SK-N-SH (cell line): ENCODE measurements at regions not wholly inside any gene's neighbourhood (a gene's known extent, or its start where the extent isn't known, plus 50 kb on each side); places are given as distances from the start of the nearest gene placed in this dataset.

Experiments
- CTCF ChIA-PET: fragments of 300-600, 350-600 bp; formaldehyde crosslinking; extraction: SDS; loops from one replicate; lab custom pipeline; 2021; lab: Yijun Ruan, JAX
- POLR2A ChIA-PET: fragments of 350-600 bp; sonication (Branson Sonifier 250); formaldehyde crosslinking; extraction: SDS; loops from one replicate; lab custom pipeline; 2020; ENCODE audit warnings: antibody characterized with exemption, inconsistent platforms; lab: Yijun Ruan, JAX
- DNase-seq: peaks from one replicate; pipeline ENCODE4 v3.0.0; 2012
- H2AFZ ChIP-seq: fragments of 200-600 bp; sonication (generic); 2 replicates; pipeline ENCODE4 v1.8.1; 2016; ENCODE audit warnings: antibody characterized with exemption, mild to moderate bottlenecking, low read depth
- H3F3A ChIP-seq: fragments of 200-600 bp; sonication (generic); replicated peaks from 2 replicates; pipeline ENCODE3; 2016; ENCODE audit warnings: antibody characterized with exemption, mild to moderate bottlenecking; ENCODE audit not compliant: insufficient read depth
- H3K27ac ChIP-seq, 2 experiments: fragments of 200-500 bp in 1 of 2; fragments of 200-600 bp in 1 of 2; sonication (Bioruptor generic) in 1 of 2; sonication (generic), shearing (Covaris generic) in 1 of 2; 2 replicates each; pipeline versions ENCODE4 v1.5.1 to v1.6.1; 2014 to 2016; ENCODE audit warnings: low read depth in 2 of 2, inconsistent platforms in 1 of 2, low read length in 1 of 2, mild to moderate bottlenecking in 1 of 2, mixed read lengths in 1 of 2
- H3K27me3 ChIP-seq: fragments of 200-600 bp; sonication (generic), shearing (Covaris generic); 2 replicates; pipeline ENCODE4 v1.6.1; 2016; ENCODE audit warnings: mixed run types; ENCODE audit not compliant: insufficient read depth
- H3K36me3 ChIP-seq, 2 experiments: fragments of 200-500 bp in 1 of 2; fragments of 200-600 bp in 1 of 2; sonication (Bioruptor generic) in 1 of 2; sonication (generic) in 1 of 2; replicated peaks in 1 of 2; 2 replicates each; pipeline versions ENCODE3 to v1.5.1; 2014 to 2016; ENCODE audit warnings: low read length in 1 of 2, mild to moderate bottlenecking in 1 of 2; ENCODE audit not compliant: insufficient read depth in 2 of 2, control insufficient read depth in 1 of 2
- H3K4me1 ChIP-seq, 2 experiments: fragments of 200-500 bp in 1 of 2; fragments of 200-600 bp in 1 of 2; sonication (Bioruptor generic) in 1 of 2; sonication (generic), shearing (Covaris generic) in 1 of 2; 2 replicates each; pipeline versions ENCODE4 v1.5.1 to v1.6.1; 2014 to 2016; ENCODE audit warnings: low read depth in 1 of 2, low read length in 1 of 2, mixed run types in 1 of 2; ENCODE audit not compliant: insufficient read depth in 2 of 2, control insufficient read depth in 1 of 2
- H3K4me2 ChIP-seq: fragments of 200-600 bp; sonication (generic), shearing (Covaris generic); 2 replicates; pipeline ENCODE4 v1.6.1; 2017; ENCODE audit warnings: mixed run types
- H3K4me3 ChIP-seq, 2 experiments: fragments of 200-500 bp in 1 of 2; fragments of 200-600 bp in 1 of 2; sonication (Bioruptor generic) in 1 of 2; sonication (generic), shearing (Covaris generic) in 1 of 2; 2 replicates each; pipeline versions ENCODE4 v1.5.1 to v1.8.1; 2014 to 2016; ENCODE audit warnings: low read depth in 2 of 2, inconsistent platforms in 1 of 2, low read length in 1 of 2, mild to moderate bottlenecking in 1 of 2, mixed read lengths in 1 of 2, moderate library complexity in 1 of 2
- H3K79me2 ChIP-seq: fragments of 200-600 bp; sonication (generic); 2 replicates; pipeline ENCODE4 v1.8.1; 2017; ENCODE audit warnings: mild to moderate bottlenecking; ENCODE audit not compliant: insufficient read depth
- H3K9ac ChIP-seq: fragments of 200-600 bp; sonication (generic); 2 replicates; pipeline ENCODE4 v1.6.1; 2017; ENCODE audit warnings: mixed run types
- H3K9me2 ChIP-seq: fragments of 200-600 bp; sonication (generic); 2 replicates; pipeline ENCODE4 v1.6.1; 2017; ENCODE audit warnings: mixed run types
- H3K9me3 ChIP-seq: fragments of 200-600 bp; sonication (generic); 2 replicates; pipeline ENCODE4 v1.6.1; 2017; ENCODE audit warnings: mixed run types, mild to moderate bottlenecking, moderate library complexity
- H4K20me1 ChIP-seq: fragments of 200-600 bp; sonication (generic); 2 replicates; pipeline ENCODE4 v1.6.1; 2017; ENCODE audit warnings: mild to moderate bottlenecking, mixed run types; ENCODE audit not compliant: insufficient read depth
- CTCF ChIP-seq: fragments of 200-600 bp; sonication (generic); IDR thresholded peaks from 2 replicates; pipeline ENCODE4 v1.6.1; 2017; ENCODE audit warnings: antibody characterized with exemption, mild to moderate bottlenecking, moderate library complexity
- ELF1 ChIP-seq: IDR thresholded peaks from 2 replicates; pipeline ENCODE4 v1.4.0; 2012
- EZH2phosphoT487 ChIP-seq: fragments of 200-600 bp; sonication (generic); IDR thresholded peaks from 2 replicates; pipeline ENCODE4 v1.6.1; 2017; ENCODE audit warnings: low read depth, mixed run types, mild to moderate bottlenecking, antibody characterized with exemption, moderate library complexity, borderline replicate concordance
- FOSL2 ChIP-seq: IDR thresholded peaks from 2 replicates; pipeline ENCODE4 v1.4.0; 2012; ENCODE audit warnings: low read depth, mild to moderate bottlenecking, moderate library complexity, borderline replicate concordance
- FOXJ3 ChIP-seq: sonication (generic); formaldehyde crosslinking; IDR thresholded peaks from 2 replicates; pipeline ENCODE4 v1.5.1; 2020; ENCODE audit warnings: mild to moderate bottlenecking, missing genetic modification reagents
- GABPA ChIP-seq: IDR thresholded peaks from 2 replicates; pipeline ENCODE4 v1.4.0; 2012; ENCODE audit warnings: low read depth, mild to moderate bottlenecking
- JUND ChIP-seq: IDR thresholded peaks from 2 replicates; pipeline ENCODE4 v1.4.0; 2012
- MEF2A ChIP-seq: IDR thresholded peaks from 2 replicates; pipeline ENCODE4 v1.4.0; 2012; ENCODE audit warnings: low read depth, borderline replicate concordance
- PBX3 ChIP-seq: IDR thresholded peaks from 2 replicates; pipeline ENCODE4; 2012
- POLR2AphosphoS5 ChIP-seq: IDR thresholded peaks from 2 replicates; pipeline ENCODE4 v1.6.1; 2012; ENCODE audit warnings: low read depth, low read length
- RAD21 ChIP-seq: IDR thresholded peaks from 2 replicates; pipeline ENCODE4 v1.6.1; 2012; ENCODE audit warnings: mild to moderate bottlenecking, low read length
- REST ChIP-seq: IDR thresholded peaks from 2 replicates; pipeline ENCODE4 v1.6.1; 2012; ENCODE audit warnings: mild to moderate bottlenecking, low read depth, low read length, moderate library complexity
- RFX5 ChIP-seq: IDR thresholded peaks from 2 replicates; pipeline ENCODE4 v1.6.1; 2012; ENCODE audit warnings: mild to moderate bottlenecking, improper control_type of control experiment, low read length
- TAF1 ChIP-seq: IDR thresholded peaks from 2 replicates; pipeline ENCODE4 v1.6.1; 2012; ENCODE audit warnings: low read depth, mild to moderate bottlenecking, low read length, moderate library complexity, borderline replicate concordance
- TCF12 ChIP-seq: IDR thresholded peaks from 2 replicates; pipeline ENCODE4 v1.4.0; 2012
- USF1 ChIP-seq: IDR thresholded peaks from 2 replicates; pipeline ENCODE4 v1.4.0; 2012; ENCODE audit warnings: low read depth, borderline replicate concordance
- USF2 ChIP-seq: fragments of 150-350 bp; IDR thresholded peaks from 2 replicates; pipeline ENCODE4 v1.6.1; 2017; ENCODE audit warnings: antibody characterized with exemption, low read length, low read depth, borderline replicate concordance
- YY1 ChIP-seq: IDR thresholded peaks from 2 replicates; pipeline ENCODE4 v1.4.0; 2012; ENCODE audit warnings: low read depth, mild to moderate bottlenecking
- ZBTB33 ChIP-seq: IDR thresholded peaks from 2 replicates; pipeline ENCODE4 v1.4.0; 2012; ENCODE audit warnings: low read depth, borderline replicate concordance

GRCh38 chr3:66753670-66754069 lies 244.4 kb upstream of the KBTBD8 start:
- H3K4me1 ChIP-seq = no peaks in the 10 kb centered on the region
- H3K27me3 ChIP-seq = no peaks in the 10 kb centered on the region; the same call in 1 of the 2 replicates
- no peaks in the 10 kb centered on the region for H3K9me2 ChIP-seq
- no peak overlapping the region for H3K4me2 ChIP-seq
- no peaks in the 10 kb centered on the region for H3K9me3 ChIP-seq
- POLR2A ChIA-PET = no interaction called here
- no peak for DNase-seq
- H3K79me2 ChIP-seq = no peaks in the 10 kb centered on the region
- no peak overlapping the region for H3K4me3 ChIP-seq
- no peaks in the 10 kb centered on the region for H3K36me3 ChIP-seq
- no peaks in the 10 kb centered on the region for H4K20me1 ChIP-seq
- CTCF ChIA-PET = interaction anchor here (1.6 kb wide), 1 partner anchor 9 kb away, joined by 4 read pairs; no protein-coding TSS in a partner anchor
- TF ChIP-seq YY1 = no peak
- no peak for TF ChIP-seq PBX3
- no peak for TF ChIP-seq TCF12
- TF ChIP-seq ELF1 = no peak
- no peak for TF ChIP-seq RAD21
- TF ChIP-seq JUND = no peak
- TF ChIP-seq USF1 = no peak
- no peak for TF ChIP-seq EZH2phosphoT487
- TF ChIP-seq POLR2AphosphoS5 = no peak
- no peak for TF ChIP-seq FOSL2
- TF ChIP-seq CTCF = no peak
- TF ChIP-seq FOXJ3 = no peak
- TF ChIP-seq USF2 = no peak
- no peak for TF ChIP-seq GABPA
- no peak for TF ChIP-seq MEF2A
- no peak for TF ChIP-seq ZBTB33
- no peak for TF ChIP-seq TAF1
- no peak for TF ChIP-seq RFX5
- no peak for TF ChIP-seq REST
- no peak overlapping the region for H3K27ac ChIP-seq
- H2AFZ ChIP-seq = no peak overlapping the region
- H3K9ac ChIP-seq = no peak overlapping the region
- H3F3A ChIP-seq = no peaks in the 10 kb centered on the region
